OCI-LY1 (cell line): ENCODE measurements at regions not wholly inside any gene's neighbourhood (a gene's known extent, or its start where the extent isn't known, plus 50 kb on each side); places are given as distances from the start of the nearest gene placed in this dataset.

Source experiments
- H2AFZ ChIP-seq: fragments of 200-600 bp; sonication (generic), shearing (Covaris generic); 2 replicates; pipeline ENCODE4 v1.6.0; 2014; ENCODE audit warnings: antibody characterized with exemption, mild to moderate bottlenecking, low read length
- H3F3A ChIP-seq: fragments of 200-600 bp; sonication (generic), shearing (Covaris generic); 2 replicates; pipeline ENCODE4 v1.6.0; 2014; ENCODE audit warnings: mild to moderate bottlenecking, antibody characterized with exemption, low read length, moderate library complexity; ENCODE audit not compliant: insufficient read depth
- H3K27ac ChIP-seq: fragments of 200-600 bp; sonication (generic); 2 replicates; pipeline ENCODE4 v1.5.1; 2014; ENCODE audit warnings: low read length, mixed run types, mild to moderate bottlenecking, low read depth; ENCODE audit not compliant: poor library complexity, severe bottlenecking
- H3K27me3 ChIP-seq: fragments of 200-600 bp; sonication (generic); 2 replicates; pipeline ENCODE4 v1.6.0; 2014; ENCODE audit warnings: antibody characterized with exemption, mild to moderate bottlenecking, low read length, moderate library complexity; ENCODE audit not compliant: insufficient read depth
- H3K36me3 ChIP-seq: fragments of 200-600 bp; sonication (generic); 2 replicates; pipeline ENCODE4 v1.6.1; 2014; ENCODE audit warnings: mild to moderate bottlenecking, antibody characterized with exemption, low read length, moderate library complexity, mixed read lengths; ENCODE audit not compliant: insufficient read depth
- H3K4me1 ChIP-seq: fragments of 200-600 bp; sonication (generic); 2 replicates; pipeline ENCODE4 v1.5.1; 2014; ENCODE audit warnings: mild to moderate bottlenecking, low read length, moderate library complexity; ENCODE audit not compliant: insufficient read depth, severe bottlenecking
- H3K4me2 ChIP-seq: fragments of 200-600 bp; sonication (generic), shearing (Covaris generic); 2 replicates; pipeline ENCODE4 v1.6.1; 2014; ENCODE audit warnings: low read length
- H3K4me3 ChIP-seq: fragments of 200-600 bp; sonication (generic); 2 replicates; pipeline ENCODE4 v1.5.1; 2014; ENCODE audit warnings: low read length, low read depth, mild to moderate bottlenecking, mixed read lengths; ENCODE audit not compliant: poor library complexity, severe bottlenecking
- H3K79me2 ChIP-seq: fragments of 200-600 bp; shearing (Covaris generic); 2 replicates; pipeline ENCODE4 v1.6.1; 2016; ENCODE audit warnings: mixed run types, low read length, mixed read lengths; ENCODE audit not compliant: insufficient read depth
- H3K9ac ChIP-seq: fragments of 200-600 bp; sonication (generic), shearing (Covaris generic); 2 replicates; pipeline ENCODE4 v1.6.1; 2014; ENCODE audit warnings: mild to moderate bottlenecking, low read length, mixed read lengths
- H3K9me2 ChIP-seq: fragments of 200-600 bp; sonication (generic), shearing (Covaris generic); 2 replicates; pipeline ENCODE4 v1.6.1; 2014; ENCODE audit warnings: low read depth, mild to moderate bottlenecking, low read length, mixed read lengths
- H3K9me3 ChIP-seq: fragments of 200-600 bp; shearing (Covaris generic); 2 replicates; pipeline ENCODE4 v1.6.1; 2014; ENCODE audit warnings: low read length, mixed read lengths
- H4K20me1 ChIP-seq: fragments of 200-600 bp; sonication (generic), shearing (Covaris generic); 2 replicates; pipeline ENCODE4 v1.6.0; 2016; ENCODE audit warnings: mild to moderate bottlenecking, low read length; ENCODE audit not compliant: insufficient read depth
- CTCF ChIP-seq: fragments of 200-600 bp; sonication (generic), shearing (Covaris generic); IDR thresholded peaks from 2 replicates; pipeline ENCODE4 v1.5.1; 2017; ENCODE audit warnings: mild to moderate bottlenecking, antibody characterized with exemption, low read length, moderate library complexity, mixed read lengths
- EZH2 ChIP-seq: fragments of 200-600 bp; sonication (generic), shearing (Covaris generic); IDR thresholded peaks from 2 replicates; pipeline ENCODE4 v1.8.0; 2017; ENCODE audit warnings: borderline replicate concordance, mixed run types, mild to moderate bottlenecking, antibody characterized with exemption, low read length, moderate library complexity, mixed read lengths

GRCh38 chr11:27217496-27217895, 145.5 kb downstream of the CCDC34 start:
- no peak overlapping the region for H3K4me3 ChIP-seq
- H3K9ac ChIP-seq, result no peak overlapping the region
- no peak overlapping the region for H3K4me2 ChIP-seq
- H3K36me3 ChIP-seq, result no peaks in the 10 kb centered on the region
- TF ChIP-seq EZH2 (no peak), CTCF (no peak)
- H3K27me3 ChIP-seq, result no peaks in the 10 kb centered on the region
- H3K27ac ChIP-seq, result no peak overlapping the region
- no peaks in the 10 kb centered on the region for H3K9me2 ChIP-seq
- H3F3A ChIP-seq, result no peaks in the 10 kb centered on the region
- no peaks in the 10 kb centered on the region for H3K79me2 ChIP-seq
- no peaks in the 10 kb centered on the region for H3K4me1 ChIP-seq
- no peak overlapping the region for H2AFZ ChIP-seq
- H3K9me3 ChIP-seq, result no peaks in the 10 kb centered on the region
- no peaks in the 10 kb centered on the region for H4K20me1 ChIP-seq

- no peaks in the 10 kb centered on the region for H3K4me1 ChIP-seq
- no peaks in the 10 kb centered on the region for H3K36me3 ChIP-seq
- H2AFZ ChIP-seq, result no peak overlapping the region
- H3K9ac ChIP-seq, result no peak overlapping the region
- H3K79me2 ChIP-seq, result no peaks in the 10 kb centered on the region
- no peak overlapping the region for H3K4me2 ChIP-seq
- TF ChIP-seq CTCF (no peak), EZH2 (no peak)
- no peaks in the 10 kb centered on the region for H3K27me3 ChIP-seq
- no peak overlapping the region for H3K27ac ChIP-seq
- no peak overlapping the region for H3K4me3 ChIP-seq
- H3K9me3 ChIP-seq, result no peaks in the 10 kb centered on the region
- H4K20me1 ChIP-seq, result no peaks in the 10 kb centered on the region
- no peaks in the 10 kb centered on the region for H3K9me2 ChIP-seq
- no peaks in the 10 kb centered on the region for H3F3A ChIP-seq
Observed at GRCh38 chr11:27216270-27217149, 146.5 kb downstream of the CCDC34 start.

GRCh38 chr11:27215471-27216269, 147.3 kb downstream of the CCDC34 start:
- H3K9me3 ChIP-seq, result no peaks in the 10 kb centered on the region
- TF ChIP-seq CTCF, result no peak
- TF ChIP-seq EZH2, result no peak
- no peak overlapping the region for H3K4me2 ChIP-seq
- no peaks in the 10 kb centered on the region for H3F3A ChIP-seq
- H4K20me1 ChIP-seq, result no peaks in the 10 kb centered on the region
- H3K9ac ChIP-seq, result no peak overlapping the region
- H3K79me2 ChIP-seq, result no peaks in the 10 kb centered on the region
- no peaks in the 10 kb centered on the region for H3K4me1 ChIP-seq
- H3K4me3 ChIP-seq, result no peak overlapping the region
- no peaks in the 10 kb centered on the region for H3K9me2 ChIP-seq
- H2AFZ ChIP-seq, result no peak overlapping the region
- H3K27me3 ChIP-seq, result no peaks in the 10 kb centered on the region
- no peaks in the 10 kb centered on the region for H3K36me3 ChIP-seq
- H3K27ac ChIP-seq, result no peak overlapping the region
